ENCODE measurements at regions not wholly inside any gene's neighbourhood (a gene's known extent, or its start where the extent isn't known, plus 50 kb on each side); places are given as distances from the start of the nearest gene placed in this dataset.
"Not testable (repeated sequence)": the region's sequence is repeated elsewhere in the genome, so short reads cannot be mapped to it uniquely, and the experiment has no call there.

DNA sequence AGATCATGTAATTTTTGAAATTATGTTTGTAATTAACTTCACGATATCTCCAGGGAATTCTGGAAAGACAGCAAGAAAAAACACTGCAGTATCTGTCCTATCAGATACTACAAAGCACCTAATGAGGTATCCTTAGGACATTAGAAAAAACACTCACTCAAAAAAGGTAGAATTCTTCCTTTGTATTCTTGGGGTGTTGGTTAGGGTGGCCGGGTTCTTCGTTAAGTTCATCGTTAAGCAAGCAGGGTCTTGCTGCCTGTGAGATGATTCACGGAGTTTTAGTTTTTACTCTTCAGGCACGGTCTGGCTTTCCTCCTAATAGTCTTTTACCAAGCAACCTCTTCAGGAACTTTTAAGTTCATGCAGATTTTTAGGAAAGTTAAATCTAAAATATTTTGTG lies 91.4 kb upstream of the IRX4 start:
- DNase-seq (ENCODE audit: low read depth): no peak

DNA sequence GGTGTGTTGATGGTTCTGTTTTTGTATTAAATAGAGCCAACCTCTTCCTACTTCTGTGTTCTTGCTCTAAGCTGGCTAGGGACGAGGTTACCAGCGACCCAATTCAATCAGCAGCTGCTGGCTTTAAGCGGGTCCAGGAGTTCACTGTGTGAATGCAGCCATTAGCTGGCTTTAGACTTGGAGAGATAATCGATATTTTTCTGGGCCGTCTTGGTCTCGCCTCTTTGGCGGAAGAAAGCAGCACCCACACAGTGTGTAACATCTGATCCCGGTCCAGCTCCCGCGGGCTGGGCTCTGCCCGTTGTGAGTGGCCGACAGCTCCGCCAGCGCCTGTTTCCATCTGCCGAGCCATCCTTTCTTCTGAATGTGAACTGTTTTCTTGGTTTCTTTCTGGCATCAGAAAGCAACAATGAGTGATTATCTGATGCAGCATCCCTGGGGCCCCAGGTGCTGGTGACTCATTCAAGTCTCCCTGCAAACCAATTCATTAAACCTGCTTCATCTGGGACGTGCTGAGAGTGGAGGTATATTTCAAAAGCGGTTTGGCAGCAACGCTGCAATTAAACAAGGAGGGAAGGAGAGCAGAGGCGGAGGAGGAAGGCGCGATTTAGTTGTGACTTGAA lies 90.8 kb upstream of the IRX4 start:
- no peak for DNase-seq (ENCODE audit: low read depth)

DNA sequence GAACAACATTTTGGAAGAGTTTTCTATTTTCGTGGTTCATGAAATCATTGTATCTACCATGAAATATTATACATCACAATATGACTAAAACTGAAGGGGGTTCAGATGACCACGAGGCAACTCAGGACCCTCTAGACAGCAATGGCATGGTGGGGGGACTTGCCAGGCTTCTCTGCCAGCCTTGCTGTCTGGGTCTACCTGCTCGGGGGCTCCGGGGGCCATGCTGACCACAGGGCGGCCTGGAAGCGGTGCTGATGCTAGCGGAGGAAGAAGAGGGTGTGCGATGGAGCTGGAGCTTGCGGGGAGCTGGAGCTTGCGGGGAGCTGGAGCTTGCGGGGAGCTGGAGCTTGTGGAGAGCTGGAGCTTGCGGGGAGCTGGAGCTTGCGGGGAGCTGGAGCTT lies 89.2 kb upstream of the IRX4 start:
- DNase-seq (ENCODE audit: low read depth): no peak

DNA sequence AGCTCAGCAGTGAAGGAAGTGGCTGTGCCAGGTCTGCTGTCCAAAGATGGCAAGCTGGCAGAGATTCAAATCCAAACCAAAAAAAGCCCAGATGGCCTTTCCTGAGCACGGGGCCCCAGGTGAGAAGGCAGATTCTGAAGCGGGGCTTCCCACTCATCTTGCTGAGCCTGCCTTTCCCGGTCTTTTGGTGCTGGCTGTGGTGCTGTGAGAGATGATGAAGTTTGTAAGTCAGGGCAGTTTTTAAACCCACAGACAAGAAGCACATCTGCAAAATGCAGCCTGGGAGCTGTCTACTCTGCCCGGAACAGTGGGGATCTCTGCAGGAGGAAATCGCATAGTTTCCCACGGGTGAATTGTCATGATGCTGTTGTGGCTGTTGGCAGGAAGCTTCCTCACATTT lies 85.0 kb upstream of the IRX4 start:
- no peak for DNase-seq (ENCODE audit: low read depth)

DNA sequence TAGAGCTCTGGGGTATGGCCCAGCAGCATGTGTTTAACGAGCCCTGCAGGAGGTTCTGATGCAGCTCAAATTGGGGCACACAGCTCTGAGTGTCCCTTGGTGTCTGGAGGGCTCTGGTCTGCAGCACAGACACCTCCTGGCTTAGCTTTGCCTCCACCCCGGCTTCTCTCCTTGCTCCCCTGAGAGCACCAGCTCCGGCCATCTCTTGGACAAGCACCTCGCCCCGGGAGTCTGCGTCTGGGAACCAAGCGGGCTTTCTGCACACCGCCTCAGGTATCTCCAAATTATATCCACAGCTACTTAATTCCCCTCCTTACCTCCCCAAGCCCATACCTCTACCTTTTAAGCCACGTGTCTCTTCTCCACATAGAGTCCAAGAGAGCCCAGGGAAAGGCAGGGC lies 83.7 kb upstream of the IRX4 start:
- no peak for DNase-seq (ENCODE audit: low read depth)

DNA sequence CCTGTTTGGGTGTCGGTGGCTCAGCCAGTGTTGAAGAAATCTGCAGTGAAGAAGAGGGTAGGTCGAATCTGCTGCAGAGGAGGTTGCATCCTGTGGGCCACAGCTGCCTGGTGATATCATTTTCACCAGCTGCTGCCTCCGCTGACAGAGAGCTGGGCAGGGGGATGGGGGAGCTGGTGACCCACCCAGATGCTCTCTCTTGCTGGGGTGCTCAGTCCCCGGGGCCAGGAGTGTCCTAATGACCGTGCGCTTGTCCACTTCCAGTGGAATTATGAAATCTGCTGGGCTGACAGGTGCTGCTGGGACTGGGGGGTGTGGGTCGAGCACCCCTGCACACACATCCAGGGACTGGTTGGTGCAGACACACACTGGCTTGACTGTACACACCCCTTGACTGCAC lies 83.2 kb upstream of the IRX4 start:
- DNase-seq (ENCODE audit: low read depth): no peak

DNA sequence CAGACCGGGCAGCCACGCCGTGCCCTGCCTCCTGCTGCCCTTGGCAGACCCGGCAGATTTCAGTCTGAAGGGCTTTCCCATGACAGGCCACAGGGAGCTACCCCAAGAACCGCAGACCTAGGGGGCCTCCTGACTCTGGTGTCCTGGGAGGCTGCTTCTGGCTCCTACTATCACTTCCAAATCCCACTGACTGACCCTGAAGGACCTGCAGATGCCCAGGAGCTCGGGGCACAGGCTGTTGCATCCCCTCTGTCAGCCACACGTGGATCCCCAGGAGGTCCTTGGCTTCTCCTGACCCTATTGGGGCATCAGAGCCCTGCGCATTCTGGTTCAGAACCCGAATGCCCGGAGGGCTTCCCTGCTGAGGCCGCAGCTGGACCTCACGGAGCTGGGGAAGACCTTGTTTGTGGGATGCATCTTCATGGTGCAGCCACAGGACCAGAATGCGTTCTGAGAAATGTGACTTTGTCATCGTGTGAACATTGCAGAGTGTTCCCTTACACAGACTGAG lies 81.3 kb upstream of the IRX4 start:
- no peak for DNase-seq (ENCODE audit: low read depth)

DNA sequence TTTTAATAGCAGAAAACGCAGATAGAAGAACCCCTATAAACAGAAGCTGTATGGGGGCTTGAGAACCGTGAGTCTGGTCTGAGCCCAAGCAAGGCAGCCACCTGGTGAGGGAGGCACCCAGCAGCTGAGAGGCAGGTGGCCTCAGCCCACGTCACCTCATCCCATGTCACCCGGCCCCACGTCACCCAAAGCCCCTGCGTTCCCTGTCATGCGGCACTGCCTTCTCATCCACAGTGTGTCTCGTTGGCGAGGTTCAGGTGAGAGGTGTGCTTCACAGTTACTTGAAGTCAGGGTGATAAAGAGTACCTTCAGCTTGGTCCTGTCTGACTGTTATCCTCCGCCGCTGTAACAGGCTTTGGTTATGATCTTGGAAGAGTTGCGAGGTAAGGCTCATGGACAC lies 80.6 kb upstream of the IRX4 start:
- no peak for DNase-seq (ENCODE audit: low read depth)

DNA sequence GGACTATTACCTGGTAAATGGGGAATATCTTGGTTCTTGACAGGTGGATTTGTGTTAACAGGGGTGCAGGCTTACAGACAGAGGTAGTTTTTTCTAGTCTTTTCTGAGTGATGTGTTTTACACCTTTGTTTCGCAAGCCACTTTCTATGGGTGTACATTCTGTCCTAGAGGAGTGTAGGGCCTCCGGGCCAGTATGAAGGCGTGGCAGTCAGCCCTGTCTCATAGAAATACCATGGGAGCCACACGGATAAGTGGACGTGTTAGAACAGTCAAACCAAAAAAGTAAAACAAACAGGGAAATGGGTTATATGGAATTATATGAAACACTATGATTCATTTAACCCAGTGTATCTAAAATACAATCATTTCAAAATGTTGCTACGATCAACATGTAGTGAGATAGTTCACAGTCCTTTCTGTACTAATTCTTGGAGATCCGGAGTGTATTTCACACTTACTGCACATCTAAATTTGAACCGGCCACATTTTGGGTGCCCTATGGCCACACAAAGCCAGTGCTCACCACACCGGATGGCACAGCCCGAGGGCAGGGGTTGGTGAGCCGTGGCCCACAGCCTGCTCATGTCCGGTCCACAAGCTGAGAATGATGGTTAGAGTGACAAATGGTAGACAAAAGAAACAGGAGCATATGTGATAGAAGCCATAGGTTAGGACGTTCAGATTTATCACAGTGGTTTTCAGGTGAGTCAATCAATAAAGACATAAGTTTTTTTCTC lies 80.1 kb upstream of the IRX4 start:
- DNase-seq (ENCODE audit: low read depth): no peak

DNA sequence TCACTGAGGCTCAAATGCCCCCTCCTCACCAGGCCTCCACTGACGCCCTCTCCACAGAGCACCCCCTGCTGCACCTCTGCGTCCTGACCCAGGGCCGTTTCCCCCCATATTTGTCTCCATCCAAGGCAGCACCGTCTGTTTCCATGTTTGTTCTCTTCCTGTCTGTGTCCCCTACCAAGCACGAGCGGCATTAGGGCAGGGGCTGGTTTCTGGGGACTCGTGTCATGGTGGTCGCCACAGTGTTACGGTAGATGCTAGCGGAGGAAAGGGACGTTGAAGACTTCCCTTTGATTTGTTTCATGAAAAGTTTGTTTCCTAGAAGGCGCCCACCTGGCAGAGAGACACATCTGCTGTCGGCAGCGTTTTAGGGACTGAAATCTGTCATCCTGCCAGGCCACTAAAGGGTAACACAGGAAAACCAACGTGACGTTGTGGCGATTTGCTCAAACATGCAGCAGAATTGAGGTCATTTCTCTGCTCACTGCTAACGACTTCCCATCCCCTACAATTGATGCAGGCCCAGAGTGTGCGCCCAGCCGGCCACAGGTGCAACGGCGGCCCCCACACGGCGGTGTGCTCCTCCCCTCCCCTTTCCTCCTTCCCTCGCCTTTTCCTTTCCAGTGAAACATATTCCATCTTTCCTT lies 79.3 kb upstream of the IRX4 start:
- no peak for DNase-seq (ENCODE audit: low read depth)

DNA sequence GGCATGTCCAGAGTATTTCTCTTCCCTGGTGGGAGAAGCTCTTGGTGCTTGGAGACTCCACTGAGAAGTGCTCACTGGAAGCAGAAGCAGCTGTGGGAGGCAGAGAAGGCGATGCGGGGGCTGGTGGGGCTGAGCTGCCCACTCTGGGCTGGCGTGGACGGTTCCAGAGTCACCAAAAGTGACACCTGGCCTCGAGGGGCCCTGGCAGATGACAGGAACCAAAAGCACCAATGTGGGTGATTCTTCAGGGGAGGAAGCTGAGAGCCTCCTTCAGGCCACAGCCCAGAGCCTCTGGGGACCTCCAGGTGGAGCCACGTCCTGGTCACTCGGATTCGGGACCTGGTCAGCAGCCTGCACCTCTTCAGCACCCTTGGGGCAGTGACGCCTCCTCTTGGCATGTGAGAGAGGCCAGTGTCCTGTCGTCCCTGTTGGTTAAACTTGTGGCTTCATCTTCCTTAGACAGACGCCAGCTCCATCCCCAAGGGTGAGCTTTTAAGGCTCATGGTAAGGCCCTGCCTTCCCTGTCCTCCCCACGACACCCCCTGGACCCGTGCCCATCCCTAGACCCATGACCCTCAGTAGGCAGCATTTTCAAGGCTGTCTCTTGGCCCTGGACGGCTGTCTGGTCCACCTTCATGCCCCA lies 78.7 kb upstream of the IRX4 start:
- no peak for DNase-seq (ENCODE audit: low read depth)

DNA sequence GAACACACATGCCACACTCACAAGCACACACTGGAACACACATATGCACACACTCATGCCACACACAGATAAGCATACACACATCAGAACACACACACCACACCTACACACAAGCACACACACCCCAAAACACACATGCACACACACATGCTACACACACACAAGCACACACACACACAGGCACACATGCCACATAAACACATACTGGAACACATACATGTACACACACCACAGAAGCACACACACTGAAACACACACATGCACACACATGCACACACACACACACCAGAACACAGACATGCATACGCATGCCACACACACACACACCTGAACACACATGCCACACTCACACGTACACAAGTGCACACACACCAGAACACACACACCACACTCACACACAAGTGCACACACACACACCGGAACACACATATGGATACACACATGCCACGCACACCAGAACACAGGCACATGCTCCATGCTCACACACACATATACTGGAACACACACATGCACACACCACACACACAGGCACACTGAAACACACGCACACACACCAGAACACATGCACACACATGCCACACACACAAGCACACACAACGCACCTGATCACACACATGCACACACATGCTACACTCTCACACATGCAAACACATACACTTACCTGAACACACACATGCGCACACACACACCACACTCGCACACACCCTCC lies 78.0 kb upstream of the IRX4 start:
- no peak for DNase-seq (ENCODE audit: low read depth)

DNA sequence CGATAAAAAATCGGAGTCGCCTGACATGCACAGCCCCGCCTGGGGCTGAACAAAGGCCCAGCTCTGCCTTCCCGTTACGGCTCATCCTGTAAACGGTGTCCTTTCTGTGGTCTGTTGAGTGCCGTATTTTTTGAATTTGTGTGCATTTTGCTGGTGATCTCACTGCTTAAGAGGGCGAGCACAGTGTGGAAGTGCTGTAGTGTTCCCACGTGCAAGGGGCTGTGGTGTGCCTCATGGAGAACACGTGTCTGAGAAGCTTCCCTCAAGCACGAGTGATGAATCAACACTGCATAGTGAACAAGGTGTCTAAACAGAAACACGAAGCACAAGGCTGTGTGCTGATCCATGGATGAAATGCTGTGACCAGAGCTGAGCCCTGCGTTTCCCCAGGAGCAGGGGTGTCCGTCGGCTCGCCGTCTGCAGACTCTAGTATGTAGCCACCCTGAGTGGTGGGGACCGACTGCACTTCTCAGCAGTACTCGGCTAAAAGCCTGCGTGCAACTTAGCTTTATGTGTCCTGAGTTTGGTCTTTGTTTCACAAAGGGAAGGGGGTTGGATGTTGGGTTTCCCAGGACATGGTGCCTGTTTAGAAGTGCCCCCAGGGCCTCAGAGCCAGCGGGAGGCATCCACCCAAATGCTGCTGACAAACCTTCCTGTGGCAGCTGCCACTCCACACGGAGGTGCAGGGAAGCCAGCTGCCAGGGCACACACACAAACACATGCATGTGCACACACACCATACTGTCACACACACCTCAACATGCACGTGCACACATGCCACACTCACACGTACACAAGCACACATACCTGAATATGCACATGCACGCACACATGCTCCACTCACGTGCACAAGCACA lies 77.2 kb upstream of the IRX4 start:
- DNase-seq (ENCODE audit: low read depth): no peak

DNA sequence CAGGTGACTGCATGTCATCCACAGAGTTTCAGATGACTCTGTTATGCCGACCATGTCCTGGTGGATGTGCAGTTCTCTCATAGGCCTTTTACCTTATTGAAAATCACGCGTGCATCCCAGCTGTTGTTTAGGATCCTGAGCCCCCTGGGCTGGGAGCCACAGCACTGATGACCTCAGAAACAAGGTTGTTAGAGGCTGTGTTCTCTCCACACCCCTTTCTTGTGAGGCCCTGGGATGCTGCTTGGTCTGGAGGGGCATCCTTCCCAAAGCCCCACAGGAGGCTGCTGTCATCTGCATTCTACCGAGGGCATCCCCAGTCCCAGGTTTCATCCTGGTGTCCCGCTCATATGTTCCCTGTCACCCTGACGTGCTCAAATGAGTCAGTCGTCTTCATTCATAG lies 76.5 kb upstream of the IRX4 start:
- DNase-seq (ENCODE audit: low read depth): no peak

DNA sequence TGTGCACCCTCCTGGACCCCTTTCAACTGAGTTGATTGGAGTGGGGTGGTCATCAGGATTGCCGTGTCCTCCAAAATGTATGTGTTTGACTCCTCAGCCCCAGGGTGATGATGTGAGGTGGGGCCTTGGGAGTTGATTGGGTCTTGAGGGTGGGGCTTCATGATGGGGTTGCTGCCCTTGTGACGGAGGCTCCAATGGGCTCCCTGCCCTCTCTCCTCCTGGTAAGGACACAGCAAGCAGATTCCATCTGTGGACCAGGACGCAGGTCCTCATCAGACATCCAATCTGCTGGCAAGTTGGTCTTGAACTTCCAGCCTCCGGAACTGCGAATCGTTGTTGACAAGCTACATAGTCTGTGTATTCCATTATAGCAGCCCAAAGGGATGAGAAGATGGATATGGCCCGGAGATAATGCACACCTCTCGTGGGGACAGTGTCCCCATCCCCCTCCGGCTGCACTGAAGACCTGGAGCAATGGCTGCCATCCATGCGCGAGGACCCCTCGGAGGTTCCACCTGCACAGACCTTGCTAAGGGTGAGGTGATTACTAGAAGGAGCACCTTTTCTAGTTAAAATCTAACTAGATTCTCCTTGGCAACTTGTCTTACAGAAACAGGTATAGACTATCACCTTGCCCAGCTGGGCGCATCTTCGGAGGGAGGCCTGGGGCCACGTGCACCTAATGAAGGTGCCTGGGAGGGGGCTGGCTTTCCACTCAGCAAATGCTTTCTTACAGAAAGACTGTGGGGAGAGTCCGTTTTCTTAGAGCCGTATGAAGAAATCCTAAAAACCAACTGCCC lies 75.7 kb upstream of the IRX4 start:
- DNase-seq (ENCODE audit: low read depth): no peak

DNA sequence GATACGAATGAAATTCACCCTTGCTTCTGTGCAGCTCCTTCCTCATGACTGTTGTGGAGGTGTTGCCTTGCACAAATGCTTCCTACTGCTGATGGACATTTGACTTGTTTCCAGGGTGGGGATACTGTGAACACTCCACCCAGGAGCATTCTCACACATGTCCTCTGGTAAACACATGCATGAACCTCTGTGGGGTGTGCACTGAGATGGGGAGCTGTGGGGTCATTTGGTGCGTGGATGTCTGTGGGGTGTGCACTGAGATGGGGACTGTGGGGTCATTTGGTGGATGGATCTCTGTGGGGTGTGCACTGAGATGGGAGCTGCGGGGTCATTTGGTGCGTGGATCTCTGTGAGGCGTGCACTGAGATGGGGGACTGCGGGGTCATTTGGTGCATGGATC lies 72.9 kb upstream of the IRX4 start:
- DNase-seq (ENCODE audit: low read depth): no peak

DNA sequence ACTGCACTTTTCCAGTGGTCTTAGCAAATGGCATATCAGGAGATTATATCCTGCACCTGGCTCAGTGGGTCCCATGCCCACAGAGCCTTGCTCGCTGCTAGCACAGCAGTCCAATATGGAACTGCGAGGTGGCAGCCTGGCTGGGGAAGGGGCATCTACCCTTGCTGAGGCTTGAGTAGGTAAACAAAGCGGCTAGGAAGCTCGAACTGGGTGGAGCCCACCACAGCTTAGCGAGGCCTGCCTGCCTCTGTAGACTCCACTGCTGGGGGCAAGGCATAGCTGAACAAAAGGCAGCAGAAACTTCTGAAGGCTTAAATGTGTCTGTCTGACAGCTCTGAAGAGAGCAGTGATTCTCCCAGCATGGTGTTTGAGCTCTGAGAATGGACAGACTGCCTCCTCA lies 71.0 kb upstream of the IRX4 start:
- not testable (repeated sequence) for DNase-seq (ENCODE audit: low read depth)

DNA sequence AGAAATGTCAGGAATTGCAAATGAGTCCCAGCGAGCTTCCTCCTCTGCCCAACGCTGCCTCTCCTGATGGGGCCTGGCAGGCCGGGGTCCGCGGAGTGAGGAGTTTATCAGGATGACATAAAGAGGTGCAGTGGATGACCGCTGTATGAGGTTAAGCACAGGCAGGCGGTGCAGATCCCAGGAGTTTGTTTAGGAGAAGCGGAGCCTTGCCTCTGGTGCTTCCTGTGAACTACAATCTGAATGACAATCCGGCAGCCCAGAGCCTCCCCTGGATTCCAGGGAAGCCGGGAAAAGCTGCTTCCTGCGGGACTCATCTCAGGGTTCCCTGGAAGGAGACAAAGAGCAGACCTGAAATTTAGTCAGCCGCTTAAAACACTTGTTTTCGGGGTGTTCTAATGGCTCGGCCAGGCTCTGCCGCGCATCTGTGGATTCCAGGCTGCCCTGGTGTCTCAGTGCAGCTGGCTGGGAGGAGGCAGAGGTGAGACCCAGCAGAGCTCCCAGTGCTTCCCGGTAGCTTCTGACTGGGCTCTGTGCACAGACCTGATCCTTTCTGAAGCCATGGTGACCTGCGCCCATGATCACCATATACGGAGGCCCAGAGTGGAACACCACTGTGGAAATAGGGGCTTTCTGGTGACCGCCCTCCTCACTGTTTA lies 69.8 kb upstream of the IRX4 start:
- no peak for DNase-seq (ENCODE audit: low read depth)

DNA sequence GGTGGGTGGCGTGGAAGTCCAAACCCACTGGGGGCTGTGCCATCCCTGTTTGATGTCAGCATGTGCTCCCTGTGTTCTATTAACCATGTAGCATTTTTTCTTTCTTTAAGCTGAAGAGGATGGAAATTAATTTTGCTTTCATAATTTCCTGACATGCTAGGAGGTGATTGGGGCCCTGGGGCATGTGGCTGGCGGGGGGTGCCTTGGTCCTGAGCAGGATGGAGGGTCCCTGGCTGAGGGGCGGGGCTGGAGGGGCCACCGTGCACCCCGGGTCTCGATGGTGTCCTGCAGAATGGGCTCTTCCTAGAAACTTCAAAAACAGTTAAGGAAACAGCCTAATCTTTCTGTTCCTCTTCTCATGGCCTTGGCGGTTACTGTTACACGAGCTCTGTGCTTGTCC lies 69.3 kb upstream of the IRX4 start:
- no peak for DNase-seq (ENCODE audit: low read depth)
